GM19468 (cell line): ENCODE measurements at regions not wholly inside any gene's neighbourhood (a gene's known extent, or its start where the extent isn't known, plus 50 kb on each side); places are given as distances from the start of the nearest gene placed in this dataset.

Experiments
- ATAC-seq: cut with Tn5 transposase; IDR thresholded peaks from one replicate; pipeline ENCODE4 v1.9.1; 2021; ENCODE audit warnings: mild to moderate bottlenecking, moderate library complexity, moderate number of reproducible peaks; ENCODE audit not compliant: unreplicated experiment; ENCODE audit errors: extremely low read depth

GRCh38 chr3:117526470-117527079 lies 817.0 kb downstream of the TUSC7 start:
- no peak for ATAC-seq

GRCh38 chr3:117527346-117527745 lies 817.8 kb downstream of the TUSC7 start:
- no peak for ATAC-seq

GRCh38 chr3:117528688-117529087 lies 819.1 kb downstream of the TUSC7 start:
- no peak for ATAC-seq

- ATAC-seq, result no peak
These were observed 821.6 kb downstream of the TUSC7 start for GRCh38 chr3:117531078-117531767.

- ATAC-seq, result no peak
These were observed 822.7 kb downstream of the TUSC7 start for GRCh38 chr3:117532268-117532667.

GRCh38 chr3:117534138-117534537 lies 824.6 kb downstream of the TUSC7 start:
- ATAC-seq, result no peak

GRCh38 chr3:117536006-117536405 lies 826.4 kb downstream of the TUSC7 start:
- ATAC-seq, result no peak

GRCh38 chr3:117537949-117538348 lies 828.4 kb downstream of the TUSC7 start:
- no peak for ATAC-seq

- ATAC-seq, result no peak
These were observed 830.1 kb downstream of the TUSC7 start for GRCh38 chr3:117539729-117540128.

- ATAC-seq, result no peak
These were observed 831.0 kb downstream of the TUSC7 start for GRCh38 chr3:117540597-117540996.

GRCh38 chr3:117541721-117542120 lies 832.1 kb downstream of the TUSC7 start:
- no peak for ATAC-seq

- ATAC-seq, result no peak
These were observed 833.9 kb downstream of the TUSC7 start for GRCh38 chr3:117543521-117543920.

- ATAC-seq, result no peak
These were observed 835.9 kb downstream of the TUSC7 start for GRCh38 chr3:117545484-117545883.

GRCh38 chr3:117547956-117548550 lies 838.5 kb downstream of the TUSC7 start:
- ATAC-seq, result no peak

GRCh38 chr3:117548600-117548999 lies 839.0 kb downstream of the TUSC7 start:
- no peak for ATAC-seq

GRCh38 chr3:117549716-117550115 lies 840.1 kb downstream of the TUSC7 start:
- no peak for ATAC-seq

- no peak for ATAC-seq
These were observed 841.2 kb downstream of the TUSC7 start for GRCh38 chr3:117550766-117551165.

- peak; percentile 94 for ATAC-seq
These were observed 843.9 kb downstream of the TUSC7 start for GRCh38 chr3:117553461-117553860.

GRCh38 chr3:117556646-117557407 lies 847.2 kb downstream of the TUSC7 start:
- no peak for ATAC-seq

- ATAC-seq, result no peak
These were observed 848.0 kb downstream of the TUSC7 start for GRCh38 chr3:117557464-117558090.
